GM21737 (cell line): ENCODE measurements at regions not wholly inside any gene's neighbourhood (a gene's known extent, or its start where the extent isn't known, plus 50 kb on each side); places are given as distances from the start of the nearest gene placed in this dataset.

Experiments used
- ATAC-seq: cut with Tn5 transposase; IDR thresholded peaks from one replicate; pipeline ENCODE4 v1.9.1; 2021; ENCODE audit warnings: mild to moderate bottlenecking, moderate library complexity; ENCODE audit not compliant: unreplicated experiment

- no peak for ATAC-seq
Measured at GRCh38 chr19:31553846-31554215, 204.6 kb upstream of the TSHZ3 start.

- no peak for ATAC-seq
Measured at GRCh38 chr19:31554360-31554759, 205.1 kb upstream of the TSHZ3 start.

- ATAC-seq = no peak
Measured at GRCh38 chr19:31555634-31556215, 206.5 kb upstream of the TSHZ3 start.

- ATAC-seq = no peak
Measured at GRCh38 chr19:31559494-31559893, 210.3 kb upstream of the TSHZ3 start.

- no peak for ATAC-seq
Measured at GRCh38 chr19:31560086-31561060, 211.1 kb upstream of the TSHZ3 start.

- ATAC-seq = no peak
Measured at GRCh38 chr19:31562966-31563612, 213.9 kb upstream of the TSHZ3 start.

- no peak for ATAC-seq
Measured at GRCh38 chr19:31567776-31568175, 218.5 kb upstream of the TSHZ3 start.

GRCh38 chr19:31568724-31569123 lies 219.5 kb upstream of the TSHZ3 start:
- no peak for ATAC-seq

GRCh38 chr19:31570718-31571117 lies 221.5 kb upstream of the TSHZ3 start:
- no peak for ATAC-seq

- ATAC-seq = no peak
Measured at GRCh38 chr19:31572102-31572975, 223.1 kb upstream of the TSHZ3 start.

GRCh38 chr19:31572976-31573298 lies 223.7 kb upstream of the TSHZ3 start:
- no peak for ATAC-seq

GRCh38 chr19:31574251-31574973 lies 225.2 kb upstream of the TSHZ3 start:
- ATAC-seq = no peak

GRCh38 chr19:31575846-31576335 lies 226.7 kb upstream of the TSHZ3 start:
- ATAC-seq = no peak

GRCh38 chr19:31578326-31578725 lies 229.1 kb upstream of the TSHZ3 start:
- no peak for ATAC-seq

- no peak for ATAC-seq
Measured at GRCh38 chr19:31583148-31583547, 233.9 kb upstream of the TSHZ3 start.

GRCh38 chr19:31586282-31586681 lies 237.0 kb upstream of the TSHZ3 start:
- no peak for ATAC-seq

- no peak for ATAC-seq
Measured at GRCh38 chr19:31589109-31589508, 239.9 kb upstream of the TSHZ3 start.

GRCh38 chr19:31591258-31591657 lies 242.0 kb upstream of the TSHZ3 start:
- no peak for ATAC-seq

GRCh38 chr19:31592456-31592855 lies 243.2 kb upstream of the TSHZ3 start:
- no peak for ATAC-seq

GRCh38 chr19:31594701-31595100 lies 245.5 kb upstream of the TSHZ3 start:
- no peak for ATAC-seq
